ENCODE measurements at regions not wholly inside any gene's neighbourhood (a gene's known extent, or its start where the extent isn't known, plus 50 kb on each side); places are given as distances from the start of the nearest gene placed in this dataset.

- H3K27me3 ChIP-seq (ENCODE audit: control insufficient read depth, insufficient read depth, low read length), result no peaks in the 10 kb centered on the region
- DNase-seq (no peak), FAIRE-seq (no peak)
- no peak overlapping the region for H3K9ac ChIP-seq (ENCODE audit: low read length in 3 of 3)
- H3K9me3 ChIP-seq (ENCODE audit: control insufficient read depth in 2 of 3, insufficient read depth in 1 of 3, low read length in 3 of 3), result no peaks in the 10 kb centered on the region
- no peak overlapping the region for H3K27ac ChIP-seq (ENCODE audit: low read depth in 2 of 2, low read length in 2 of 2)
- no peak overlapping the region for H3K4me3 ChIP-seq (ENCODE audit: low read length in 3 of 3)
- no peaks in the 10 kb centered on the region for H3K4me1 ChIP-seq (ENCODE audit: control insufficient read depth in 2 of 3, insufficient read depth in 2 of 3, low read depth in 1 of 3, low read length in 3 of 3)
- intact Hi-C loops (cut with DNase I), result no loop called here
- H3K36me3 ChIP-seq (ENCODE audit: control insufficient read depth in 2 of 3, insufficient read depth in 3 of 3, low read length in 3 of 3), result no peaks in the 10 kb centered on the region
- no peak for TF ChIP-seq CTCF (IDR thresholded peaks at IDR 0.05; ENCODE audit: borderline replicate concordance, extremely low read depth, insufficient read depth)
Measured at GRCh38 chr13:74771964-74772363, 637.8 kb upstream of the KLF12 start.

- Histone ChIP-seq H3K36me3 (ENCODE audit: control insufficient read depth in 2 of 3, insufficient read depth in 3 of 3, low read length in 3 of 3) (no peaks in the 10 kb centered on the region), H3K4me1 (ENCODE audit: control insufficient read depth in 2 of 3, insufficient read depth in 2 of 3, low read depth in 1 of 3, low read length in 3 of 3) (no peaks in the 10 kb centered on the region), H3K27ac (ENCODE audit: low read depth in 2 of 2, low read length in 2 of 2) (no peak overlapping the region), H3K9ac (ENCODE audit: low read length in 3 of 3) (no peak overlapping the region), H3K4me3 (ENCODE audit: low read length in 3 of 3) (no peak overlapping the region), H3K9me3 (ENCODE audit: control insufficient read depth in 2 of 3, insufficient read depth in 1 of 3, low read length in 3 of 3) (no peaks in the 10 kb centered on the region), H3K27me3 (ENCODE audit: control insufficient read depth, insufficient read depth, low read length) (no peaks in the 10 kb centered on the region)
- no peak for TF ChIP-seq CTCF (IDR thresholded peaks at IDR 0.05; ENCODE audit: borderline replicate concordance, extremely low read depth, insufficient read depth)
- intact Hi-C loops (cut with DNase I), result no loop called here
- DNase-seq (no peak), FAIRE-seq (no peak)
Measured at GRCh38 chr13:74770361-74770760, 636.2 kb upstream of the KLF12 start.

GRCh38 chr13:74769333-74769732 is 635.1 kb upstream of the KLF12 start:
- no peak overlapping the region for H3K4me3 ChIP-seq (ENCODE audit: low read length in 3 of 3)
- TF ChIP-seq CTCF (IDR thresholded peaks at IDR 0.05; ENCODE audit: borderline replicate concordance, extremely low read depth, insufficient read depth), result no peak
- no peaks in the 10 kb centered on the region for H3K9me3 ChIP-seq (ENCODE audit: control insufficient read depth in 2 of 3, insufficient read depth in 1 of 3, low read length in 3 of 3)
- intact Hi-C loops (cut with DNase I), result no loop called here
- no peak overlapping the region for H3K27ac ChIP-seq (ENCODE audit: low read depth in 2 of 2, low read length in 2 of 2)
- no peaks in the 10 kb centered on the region for H3K4me1 ChIP-seq (ENCODE audit: control insufficient read depth in 2 of 3, insufficient read depth in 2 of 3, low read depth in 1 of 3, low read length in 3 of 3)
- no peaks in the 10 kb centered on the region for H3K27me3 ChIP-seq (ENCODE audit: control insufficient read depth, insufficient read depth, low read length)
- FAIRE-seq, result no peak
- no peaks in the 10 kb centered on the region for H3K36me3 ChIP-seq (ENCODE audit: control insufficient read depth in 2 of 3, insufficient read depth in 3 of 3, low read length in 3 of 3)
- DNase-seq, result peak in 1 of 5 donors; percentile 48
- no peak overlapping the region for H3K9ac ChIP-seq (ENCODE audit: low read length in 3 of 3)

- FAIRE-seq (no peak), DNase-seq (peak in 1 of 5 donors; percentile 45)
- Histone ChIP-seq H3K4me3 (ENCODE audit: low read length in 3 of 3) (no peak overlapping the region), H3K9me3 (ENCODE audit: control insufficient read depth in 2 of 3, insufficient read depth in 1 of 3, low read length in 3 of 3) (no peaks in the 10 kb centered on the region), H3K27me3 (ENCODE audit: control insufficient read depth, insufficient read depth, low read length) (no peaks in the 10 kb centered on the region), H3K36me3 (ENCODE audit: control insufficient read depth in 2 of 3, insufficient read depth in 3 of 3, low read length in 3 of 3) (no peaks in the 10 kb centered on the region), H3K27ac (ENCODE audit: low read depth in 2 of 2, low read length in 2 of 2) (no peak overlapping the region), H3K9ac (ENCODE audit: low read length in 3 of 3) (no peak overlapping the region), H3K4me1 (ENCODE audit: control insufficient read depth in 2 of 3, insufficient read depth in 2 of 3, low read depth in 1 of 3, low read length in 3 of 3) (no peaks in the 10 kb centered on the region)
- TF ChIP-seq CTCF (IDR thresholded peaks at IDR 0.05; ENCODE audit: borderline replicate concordance, extremely low read depth, insufficient read depth), result no peak
- intact Hi-C loops (cut with DNase I), result no loop called here
Measured at GRCh38 chr13:74768521-74769085, 634.4 kb upstream of the KLF12 start.
